Activated naive CD8-positive, alpha-beta T cell treated with anti-CD3 and anti-CD28 coated beads, Interleukin-2, amount 10 ng/mL, durations not matched to agents 7 days and 5 days (primary cell): ENCODE measurements at regions not wholly inside any gene's neighbourhood (a gene's known extent, or its start where the extent isn't known, plus 50 kb on each side); places are given as distances from the start of the nearest gene placed in this dataset.

Source experiments
- ATAC-seq: fragments of 150-1000 bp; cut with Tn5 transposase; one replicate; pipeline ENCODE4 v1.10.0; 2021; ENCODE audit warnings: low read depth, moderate library complexity
- POLR2A ChIA-PET: fragments of 350-600 bp; sonication (Branson Sonifier 250); formaldehyde crosslinking; loops from one replicate; lab custom pipeline; 2021; ENCODE audit warnings: antibody characterized with exemption; lab: Charles Lee
- DNase-seq: peaks from one replicate; pipeline ENCODE4 v3.0.0; 2021
- H3K27ac Mint-ChIP-seq: one replicate; pipeline ENCODE4 v1.8.0; 2022; ENCODE audit warnings: mild to moderate bottlenecking, mixed read lengths
- H3K27me3 Mint-ChIP-seq: one replicate; pipeline ENCODE4 v1.8.0; 2022; ENCODE audit warnings: mild to moderate bottlenecking, moderate library complexity, mixed read lengths
- H3K36me3 Mint-ChIP-seq: one replicate; pipeline ENCODE4 v1.8.0; 2021; ENCODE audit warnings: mild to moderate bottlenecking, mixed read lengths
- H3K4me1 Mint-ChIP-seq: one replicate; pipeline ENCODE4 v1.8.0; 2021; ENCODE audit warnings: mixed read lengths
- H3K4me3 Mint-ChIP-seq: one replicate; pipeline ENCODE4 v1.8.0; 2022; ENCODE audit warnings: mild to moderate bottlenecking, moderate library complexity, mixed read lengths
- H3K9me3 Mint-ChIP-seq: one replicate; pipeline ENCODE4 v1.8.0; 2021; ENCODE audit warnings: mixed read lengths

- Mint-ChIP-seq H3K4me3 (no peak overlapping the region), H3K9me3 (no peaks in the 10 kb centered on the region), H3K27me3 (peaks cover 2% of the 10 kb centered on the region), H3K4me1 (no peaks in the 10 kb centered on the region), H3K36me3 (no peaks in the 10 kb centered on the region), H3K27ac (no peak overlapping the region)
- POLR2A ChIA-PET: no interaction called here
- ATAC-seq: no peak
- DNase-seq: no peak
These were observed 306.8 kb upstream of the ATP11B start for GRCh38 chr3:182486463-182486862.

- POLR2A ChIA-PET: no interaction called here
- no peaks in the 10 kb centered on the region for H3K36me3 Mint-ChIP-seq
- no peak overlapping the region for H3K27ac Mint-ChIP-seq
- DNase-seq: no peak
- peaks cover 2% of the 10 kb centered on the region for H3K27me3 Mint-ChIP-seq
- ATAC-seq: no peak
- H3K9me3 Mint-ChIP-seq: no peaks in the 10 kb centered on the region
- H3K4me3 Mint-ChIP-seq: no peak overlapping the region
- no peaks in the 10 kb centered on the region for H3K4me1 Mint-ChIP-seq
These were observed 306.2 kb upstream of the ATP11B start for GRCh38 chr3:182487143-182487542.

GRCh38 chr3:182487611-182488010, 305.7 kb upstream of the ATP11B start:
- Mint-ChIP-seq H3K36me3 (no peaks in the 10 kb centered on the region), H3K27ac (no peak overlapping the region), H3K27me3 (no peaks in the 10 kb centered on the region), H3K4me3 (no peak overlapping the region), H3K4me1 (no peaks in the 10 kb centered on the region), H3K9me3 (no peaks in the 10 kb centered on the region)
- POLR2A ChIA-PET: no interaction called here
- ATAC-seq: no peak
- no peak for DNase-seq

GRCh38 chr3:182490596-182491491, 302.5 kb upstream of the ATP11B start:
- Mint-ChIP-seq H3K27me3 (no peaks in the 10 kb centered on the region), H3K9me3 (no peaks in the 10 kb centered on the region), H3K36me3 (no peaks in the 10 kb centered on the region), H3K4me3 (no peak overlapping the region), H3K4me1 (no peaks in the 10 kb centered on the region), H3K27ac (no peak overlapping the region)
- DNase-seq (no peak), ATAC-seq (no peak)
- POLR2A ChIA-PET: no interaction called here

GRCh38 chr3:182491577-182491976, 301.7 kb upstream of the ATP11B start:
- no peaks in the 10 kb centered on the region for H3K27me3 Mint-ChIP-seq
- ATAC-seq: no peak
- DNase-seq: no peak
- POLR2A ChIA-PET: no interaction called here
- no peaks in the 10 kb centered on the region for H3K9me3 Mint-ChIP-seq
- no peak overlapping the region for H3K4me3 Mint-ChIP-seq
- H3K36me3 Mint-ChIP-seq: no peaks in the 10 kb centered on the region
- no peak overlapping the region for H3K27ac Mint-ChIP-seq
- H3K4me1 Mint-ChIP-seq: no peaks in the 10 kb centered on the region

GRCh38 chr3:182492536-182492935, 300.8 kb upstream of the ATP11B start:
- DNase-seq (no peak), ATAC-seq (no peak)
- Mint-ChIP-seq H3K4me3 (no peak overlapping the region), H3K27me3 (no peaks in the 10 kb centered on the region), H3K9me3 (no peaks in the 10 kb centered on the region), H3K4me1 (no peaks in the 10 kb centered on the region), H3K36me3 (no peaks in the 10 kb centered on the region), H3K27ac (no peak overlapping the region)
- POLR2A ChIA-PET: no interaction called here

- Mint-ChIP-seq H3K9me3 (no peaks in the 10 kb centered on the region), H3K4me3 (no peak overlapping the region), H3K27me3 (peaks cover 2% of the 10 kb centered on the region), H3K36me3 (no peaks in the 10 kb centered on the region), H3K27ac (no peak overlapping the region), H3K4me1 (no peaks in the 10 kb centered on the region)
- POLR2A ChIA-PET: no interaction called here
- DNase-seq (no peak), ATAC-seq (no peak)
These were observed 293.0 kb upstream of the ATP11B start for GRCh38 chr3:182500289-182500688.

- ATAC-seq: no peak
- Mint-ChIP-seq H3K27ac (no peak overlapping the region), H3K4me3 (no peak overlapping the region), H3K27me3 (peaks cover 2% of the 10 kb centered on the region), H3K4me1 (no peaks in the 10 kb centered on the region), H3K36me3 (no peaks in the 10 kb centered on the region), H3K9me3 (no peaks in the 10 kb centered on the region)
- DNase-seq: no peak
- POLR2A ChIA-PET: no interaction called here
These were observed 291.4 kb upstream of the ATP11B start for GRCh38 chr3:182501856-182502255.

- Mint-ChIP-seq H3K27me3 (peaks cover 2% of the 10 kb centered on the region), H3K4me3 (no peak overlapping the region), H3K9me3 (no peaks in the 10 kb centered on the region), H3K4me1 (no peaks in the 10 kb centered on the region), H3K36me3 (no peaks in the 10 kb centered on the region), H3K27ac (no peak overlapping the region)
- ATAC-seq (no peak), DNase-seq (no peak)
- POLR2A ChIA-PET: no interaction called here
These were observed 289.9 kb upstream of the ATP11B start for GRCh38 chr3:182503401-182503800.

- ATAC-seq: no peak
- POLR2A ChIA-PET: no interaction called here
- H3K27ac Mint-ChIP-seq: no peak overlapping the region
These were observed 284.2 kb upstream of the ATP11B start for GRCh38 chr3:182508919-182509711.

GRCh38 chr3:182509844-182510460, 283.4 kb upstream of the ATP11B start:
- no peaks in the 10 kb centered on the region for H3K36me3 Mint-ChIP-seq
- POLR2A ChIA-PET: no interaction called here
- H3K27me3 Mint-ChIP-seq: peaks cover 6% of the 10 kb centered on the region
- H3K4me3 Mint-ChIP-seq: no peak overlapping the region
- H3K27ac Mint-ChIP-seq: no peak overlapping the region
- no peaks in the 10 kb centered on the region for H3K4me1 Mint-ChIP-seq
- ATAC-seq (no peak), DNase-seq (no peak)
- H3K9me3 Mint-ChIP-seq: no peaks in the 10 kb centered on the region

More at GRCh38 chr3:182508919-182509711, 284.2 kb upstream of the ATP11B start:
- DNase-seq: no peak
- Mint-ChIP-seq H3K4me1 (no peaks in the 10 kb centered on the region), H3K36me3 (no peaks in the 10 kb centered on the region), H3K9me3 (no peaks in the 10 kb centered on the region), H3K4me3 (no peak overlapping the region), H3K27me3 (peaks cover 6% of the 10 kb centered on the region)

- Mint-ChIP-seq H3K4me1 (no peaks in the 10 kb centered on the region), H3K9me3 (no peaks in the 10 kb centered on the region), H3K4me3 (no peak overlapping the region), H3K27ac (no peak overlapping the region), H3K27me3 (peaks cover under 1% of the 10 kb centered on the region), H3K36me3 (no peaks in the 10 kb centered on the region)
- POLR2A ChIA-PET: no interaction called here
- no peak for ATAC-seq
- DNase-seq: no peak
These were observed 278.9 kb upstream of the ATP11B start for GRCh38 chr3:182514236-182514964.
